Bone marrow (tissue), 2 donors: ENCODE measurements at regions not wholly inside any gene's neighbourhood (a gene's known extent, or its start where the extent isn't known, plus 50 kb on each side); places are given as distances from the start of the nearest gene placed in this dataset.
"Not testable (repeated sequence)": the region's sequence is repeated elsewhere in the genome, so short reads cannot be mapped to it uniquely, and the experiment has no call there.

Source experiments
- DNase-seq, 2 donors: peaks; one replicate each; lab custom pipeline; 2025; lab: John Stamatoyannopoulos, UW

- no peak for DNase-seq
Observed at GRCh38 chr6:14883921-14884320, 361.9 kb upstream of the JARID2 start.

- no peak for DNase-seq
Observed at GRCh38 chr6:14885498-14885897, 360.4 kb upstream of the JARID2 start.

GRCh38 chr6:14887181-14887580 is 358.7 kb upstream of the JARID2 start:
- DNase-seq: no peak

GRCh38 chr6:14887986-14888574 is 357.8 kb upstream of the JARID2 start:
- no peak for DNase-seq

- DNase-seq: no peak
Observed at GRCh38 chr6:14888575-14889000, 357.3 kb upstream of the JARID2 start.

- no peak for DNase-seq
Observed at GRCh38 chr6:14889188-14889587, 356.7 kb upstream of the JARID2 start.

GRCh38 chr6:14889611-14890593 is 356.0 kb upstream of the JARID2 start:
- no peak for DNase-seq

GRCh38 chr6:14891820-14892375 is 354.0 kb upstream of the JARID2 start:
- DNase-seq: not testable (repeated sequence)

- DNase-seq: no peak
Observed at GRCh38 chr6:14894105-14894504, 351.8 kb upstream of the JARID2 start.

- DNase-seq: no peak
Observed at GRCh38 chr6:14896475-14896874, 349.4 kb upstream of the JARID2 start.

- DNase-seq: peak in 1 of 2 donors; percentile 56
Observed at GRCh38 chr6:14897831-14898230, 348.0 kb upstream of the JARID2 start.

- not testable (repeated sequence) for DNase-seq
Observed at GRCh38 chr6:14899441-14899840, 346.4 kb upstream of the JARID2 start.

- no peak for DNase-seq
Observed at GRCh38 chr6:14900919-14901318, 344.9 kb upstream of the JARID2 start.

GRCh38 chr6:14903176-14904038 is 342.5 kb upstream of the JARID2 start:
- peak in 1 of 2 donors; percentile 12 for DNase-seq

GRCh38 chr6:14905201-14905600 is 340.7 kb upstream of the JARID2 start:
- no peak for DNase-seq

GRCh38 chr6:14906621-14907020 is 339.2 kb upstream of the JARID2 start:
- no peak for DNase-seq

- peak; percentile 66 to 80 for DNase-seq
Observed at GRCh38 chr6:14910692-14911547, 334.9 kb upstream of the JARID2 start.

GRCh38 chr6:14912226-14912625 is 333.6 kb upstream of the JARID2 start:
- DNase-seq: no peak

GRCh38 chr6:14912706-14913105 is 333.2 kb upstream of the JARID2 start:
- no peak for DNase-seq

GRCh38 chr6:14913931-14914330 is 331.9 kb upstream of the JARID2 start:
- DNase-seq: no peak
